Epithelial cell of prostate (primary cell): ENCODE measurements at regions not wholly inside any gene's neighbourhood (a gene's known extent, or its start where the extent isn't known, plus 50 kb on each side); places are given as distances from the start of the nearest gene placed in this dataset.

ENCODE experiments used
- DNase-seq: peaks from one replicate; pipeline ENCODE4 v3.0.0-alpha.2; 2011; ENCODE audit warnings: low read depth, low spot score
- H3K27ac ChIP-seq: fragments of 450-650 bp; 2 replicates; pipeline ENCODE4 v1.5.1; 2017; ENCODE audit warnings: mild to moderate bottlenecking

GRCh38 chr1:181356505-181357340 lies 126.6 kb upstream of the CACNA1E start:
- no peak overlapping the region for H3K27ac ChIP-seq
- no peak for DNase-seq

- DNase-seq = no peak
- H3K27ac ChIP-seq = no peak overlapping the region
Observed at GRCh38 chr1:181359012-181359411, 124.3 kb upstream of the CACNA1E start.

GRCh38 chr1:181364801-181365200 lies 118.5 kb upstream of the CACNA1E start:
- no peak overlapping the region for H3K27ac ChIP-seq
- no peak for DNase-seq

- H3K27ac ChIP-seq = no peak overlapping the region
- no peak for DNase-seq
Observed at GRCh38 chr1:181366910-181367309, 116.4 kb upstream of the CACNA1E start.

- H3K27ac ChIP-seq = no peak overlapping the region
Observed at GRCh38 chr1:181369416-181369815, 113.9 kb upstream of the CACNA1E start.

GRCh38 chr1:181383695-181384094 lies 99.6 kb upstream of the CACNA1E start:
- DNase-seq = no peak
- H3K27ac ChIP-seq = no peak overlapping the region

More at GRCh38 chr1:181369416-181369815, 113.9 kb upstream of the CACNA1E start:
- DNase-seq = no peak

- no peak for DNase-seq
- no peak overlapping the region for H3K27ac ChIP-seq
Observed at GRCh38 chr1:181386340-181386739, 97.0 kb upstream of the CACNA1E start.

GRCh38 chr1:181386951-181387350 lies 96.4 kb upstream of the CACNA1E start:
- no peak overlapping the region for H3K27ac ChIP-seq
- DNase-seq = no peak

- no peak for DNase-seq
- no peak overlapping the region for H3K27ac ChIP-seq
Observed at GRCh38 chr1:181387702-181388101, 95.6 kb upstream of the CACNA1E start.

- no peak overlapping the region for H3K27ac ChIP-seq
- DNase-seq = no peak
Observed at GRCh38 chr1:181390410-181391077, 92.8 kb upstream of the CACNA1E start.

GRCh38 chr1:181391301-181391900 lies 91.9 kb upstream of the CACNA1E start:
- H3K27ac ChIP-seq = no peak overlapping the region
- no peak for DNase-seq

GRCh38 chr1:181392133-181392532 lies 91.2 kb upstream of the CACNA1E start:
- no peak overlapping the region for H3K27ac ChIP-seq

GRCh38 chr1:181392613-181393220 lies 90.6 kb upstream of the CACNA1E start:
- no peak for DNase-seq
- no peak overlapping the region for H3K27ac ChIP-seq

More at GRCh38 chr1:181392133-181392532, 91.2 kb upstream of the CACNA1E start:
- no peak for DNase-seq

GRCh38 chr1:181394766-181395165 lies 88.6 kb upstream of the CACNA1E start:
- H3K27ac ChIP-seq = no peak overlapping the region
- DNase-seq = no peak

- no peak for DNase-seq
- no peak overlapping the region for H3K27ac ChIP-seq
Observed at GRCh38 chr1:181396171-181396670, 87.1 kb upstream of the CACNA1E start.

- no peak overlapping the region for H3K27ac ChIP-seq
- DNase-seq = no peak
Observed at GRCh38 chr1:181396811-181397210, 86.5 kb upstream of the CACNA1E start.

- H3K27ac ChIP-seq = no peak overlapping the region
- no peak for DNase-seq
Observed at GRCh38 chr1:181397845-181398244, 85.5 kb upstream of the CACNA1E start.

GRCh38 chr1:181398544-181398943 lies 84.8 kb upstream of the CACNA1E start:
- no peak for DNase-seq
- H3K27ac ChIP-seq = no peak overlapping the region

- no peak overlapping the region for H3K27ac ChIP-seq
- no peak for DNase-seq
Observed at GRCh38 chr1:181405584-181405983, 77.7 kb upstream of the CACNA1E start.

- DNase-seq = no peak
- no peak overlapping the region for H3K27ac ChIP-seq
Observed at GRCh38 chr1:181406989-181407388, 76.3 kb upstream of the CACNA1E start.

GRCh38 chr1:181409981-181410380 lies 73.3 kb upstream of the CACNA1E start:
- no peak overlapping the region for H3K27ac ChIP-seq
- DNase-seq = no peak
